PFSK-1 (cell line): ENCODE measurements at regions not wholly inside any gene's neighbourhood (a gene's known extent, or its start where the extent isn't known, plus 50 kb on each side); places are given as distances from the start of the nearest gene placed in this dataset.

Source experiments
- SIN3A ChIP-seq: IDR thresholded peaks from 2 replicates; pipeline ENCODE4 v1.6.1; 2012; ENCODE audit warnings: mild to moderate bottlenecking, low read length, moderate library complexity, borderline replicate concordance; ENCODE audit not compliant: insufficient read depth
- TAF1 ChIP-seq: IDR thresholded peaks from 2 replicates; pipeline ENCODE4 v1.6.1; 2012; ENCODE audit warnings: low read length, control low read depth, borderline replicate concordance; ENCODE audit not compliant: insufficient read depth

DNA sequence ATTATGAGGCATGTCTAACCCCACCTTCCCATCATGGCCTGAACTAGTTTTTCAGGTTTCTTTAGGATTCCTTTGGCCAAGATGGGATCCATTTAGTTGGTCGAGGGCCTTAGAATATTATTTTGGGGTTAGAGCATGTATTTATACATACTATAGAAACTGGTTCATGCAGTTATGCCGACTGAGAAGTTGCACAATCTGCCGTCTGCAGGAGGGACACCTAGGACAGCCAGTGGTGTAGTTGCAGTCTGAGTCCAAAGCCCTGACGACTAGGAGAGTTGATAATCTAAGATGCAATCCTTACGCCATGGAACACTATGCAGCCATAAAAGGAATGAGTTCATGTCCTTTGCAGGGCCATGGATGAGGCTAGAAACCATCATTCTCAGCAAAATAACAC is 424.0 kb downstream of the SHISA9 start:
- TF ChIP-seq TAF1 = no peak
- no peak for TF ChIP-seq SIN3A
